ENCODE measurements at regions not wholly inside any gene's neighbourhood (a gene's known extent, or its start where the extent isn't known, plus 50 kb on each side); places are given as distances from the start of the nearest gene placed in this dataset.
A peak's percentile ranks its signal among the peaks of the same experiment; 100 is the strongest.

DNA sequence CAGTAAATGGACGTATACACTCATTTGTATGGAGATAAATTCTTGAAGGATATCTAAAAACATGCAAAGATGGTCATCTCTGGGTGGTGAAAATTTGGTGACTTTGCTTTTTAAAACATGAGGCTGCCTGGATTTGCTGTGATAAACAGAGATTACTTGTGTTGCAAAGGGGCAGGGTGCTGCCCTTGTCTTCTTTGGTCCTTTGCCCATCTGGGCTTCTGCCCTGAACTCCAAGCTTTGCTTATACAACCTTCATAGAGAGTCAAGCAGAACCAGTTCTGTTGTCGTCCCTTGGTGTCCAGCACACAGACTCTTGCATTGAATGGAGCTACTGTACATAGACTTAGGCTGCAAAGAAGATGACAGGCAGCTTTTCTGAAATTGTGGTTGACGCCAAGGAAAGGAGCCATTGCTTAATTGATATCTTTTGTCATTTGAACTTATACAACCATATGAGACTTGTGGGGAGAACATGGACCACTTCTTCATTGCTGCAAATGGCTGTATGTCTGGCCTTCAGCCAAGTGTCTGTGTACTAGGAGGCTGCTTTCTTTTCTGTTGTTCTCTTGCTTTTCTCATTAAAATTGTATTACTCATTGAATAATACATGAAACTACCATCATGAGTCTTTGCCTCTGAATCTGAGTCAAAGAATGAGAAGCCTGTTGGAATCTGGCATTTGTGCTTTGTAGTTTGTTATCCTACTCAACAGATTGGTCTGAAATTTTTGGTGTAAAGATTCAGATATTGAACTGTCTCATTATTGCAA lies 152.5 kb downstream of the DMRT2 start:
- no peak for DNase-seq

DNA sequence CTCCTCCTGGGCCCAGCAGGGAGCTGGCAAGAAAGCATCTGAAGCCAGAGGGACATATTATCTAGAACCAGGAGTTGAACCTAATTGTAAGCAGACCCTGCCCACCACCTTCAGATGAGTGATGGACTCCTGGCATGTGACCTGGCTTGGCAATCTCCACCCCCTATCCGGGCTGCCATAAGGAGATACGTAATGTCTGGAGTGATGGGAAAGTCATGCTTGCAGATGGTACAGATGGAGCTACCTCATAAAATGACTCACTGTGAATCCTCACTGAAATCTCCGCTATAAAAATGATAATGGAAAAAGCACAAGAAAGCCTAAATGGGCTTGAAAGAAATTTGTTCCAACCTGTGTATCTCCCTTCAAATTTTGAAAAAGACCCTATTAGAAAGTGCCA lies 157.5 kb downstream of the DMRT2 start:
- DNase-seq, result no peak

- no peak for DNase-seq
Observed at GRCh38 chr9:1208157-1208556, 158.0 kb downstream of the DMRT2 start.

- DNase-seq, result no peak
Observed at GRCh38 chr9:1210954-1211353, 160.8 kb downstream of the DMRT2 start.

DNA sequence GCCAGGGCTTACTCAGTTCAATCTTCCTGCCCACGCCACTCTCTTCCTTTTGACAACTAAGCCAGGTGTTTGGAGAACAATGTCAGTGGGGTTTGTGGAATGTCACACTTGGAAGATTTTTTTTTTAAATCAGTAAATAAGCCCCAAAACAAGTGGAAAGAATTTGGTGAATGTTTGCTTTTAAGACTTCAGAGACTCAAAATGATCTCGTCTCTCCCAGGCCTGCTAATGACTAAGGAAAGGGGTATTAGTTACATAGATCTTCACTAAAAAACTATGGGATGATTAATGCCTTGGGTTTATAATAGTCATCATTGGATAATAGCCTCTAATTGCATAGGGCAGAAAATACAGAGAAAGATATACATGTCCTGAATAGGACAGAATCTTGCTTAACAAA lies 166.4 kb downstream of the DMRT2 start:
- no peak for DNase-seq

GRCh38 chr9:1217076-1217475 lies 166.9 kb downstream of the DMRT2 start:
- DNase-seq, result no peak

- DNase-seq, result no peak
Observed at GRCh38 chr9:1219284-1219683, 169.1 kb downstream of the DMRT2 start.

DNA sequence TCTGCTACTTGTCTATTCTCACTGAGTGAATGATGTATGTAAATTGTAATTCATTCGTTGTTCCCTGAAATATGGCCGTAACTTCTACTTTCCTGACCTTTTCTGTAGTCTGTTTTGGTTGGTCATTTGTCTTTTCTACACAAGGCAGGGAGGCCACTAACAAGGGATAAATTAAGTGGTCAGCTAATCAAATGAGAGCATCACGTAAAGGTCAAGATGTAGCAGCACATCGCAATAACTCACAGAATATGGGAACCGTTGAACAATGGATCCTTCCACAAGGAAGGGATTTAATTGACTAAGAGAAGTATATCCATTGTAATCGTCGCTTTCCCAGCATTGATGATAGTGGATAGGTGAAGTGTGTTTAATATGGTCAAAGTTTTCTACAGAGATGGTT lies 171.1 kb downstream of the DMRT2 start:
- no peak for DNase-seq

DNA sequence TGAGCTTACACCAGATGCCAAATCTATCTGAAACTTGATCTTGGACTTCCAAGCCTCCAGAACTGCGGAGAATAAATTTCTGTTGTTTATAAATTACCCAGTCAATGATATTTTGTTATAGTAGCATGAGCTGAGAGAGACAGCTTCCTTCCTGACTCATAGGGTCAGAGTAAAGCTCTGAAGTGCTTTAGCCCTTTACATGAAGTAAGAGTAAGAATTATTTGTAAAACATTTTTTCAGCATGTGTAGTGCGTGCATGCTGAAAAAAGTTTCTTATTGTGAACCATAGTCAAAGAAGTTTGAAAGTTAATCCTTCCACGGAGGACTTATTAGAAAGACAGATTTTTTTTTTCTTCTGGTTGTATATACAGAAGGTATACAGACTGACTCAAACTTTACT lies 172.4 kb downstream of the DMRT2 start:
- DNase-seq, result no peak

DNA sequence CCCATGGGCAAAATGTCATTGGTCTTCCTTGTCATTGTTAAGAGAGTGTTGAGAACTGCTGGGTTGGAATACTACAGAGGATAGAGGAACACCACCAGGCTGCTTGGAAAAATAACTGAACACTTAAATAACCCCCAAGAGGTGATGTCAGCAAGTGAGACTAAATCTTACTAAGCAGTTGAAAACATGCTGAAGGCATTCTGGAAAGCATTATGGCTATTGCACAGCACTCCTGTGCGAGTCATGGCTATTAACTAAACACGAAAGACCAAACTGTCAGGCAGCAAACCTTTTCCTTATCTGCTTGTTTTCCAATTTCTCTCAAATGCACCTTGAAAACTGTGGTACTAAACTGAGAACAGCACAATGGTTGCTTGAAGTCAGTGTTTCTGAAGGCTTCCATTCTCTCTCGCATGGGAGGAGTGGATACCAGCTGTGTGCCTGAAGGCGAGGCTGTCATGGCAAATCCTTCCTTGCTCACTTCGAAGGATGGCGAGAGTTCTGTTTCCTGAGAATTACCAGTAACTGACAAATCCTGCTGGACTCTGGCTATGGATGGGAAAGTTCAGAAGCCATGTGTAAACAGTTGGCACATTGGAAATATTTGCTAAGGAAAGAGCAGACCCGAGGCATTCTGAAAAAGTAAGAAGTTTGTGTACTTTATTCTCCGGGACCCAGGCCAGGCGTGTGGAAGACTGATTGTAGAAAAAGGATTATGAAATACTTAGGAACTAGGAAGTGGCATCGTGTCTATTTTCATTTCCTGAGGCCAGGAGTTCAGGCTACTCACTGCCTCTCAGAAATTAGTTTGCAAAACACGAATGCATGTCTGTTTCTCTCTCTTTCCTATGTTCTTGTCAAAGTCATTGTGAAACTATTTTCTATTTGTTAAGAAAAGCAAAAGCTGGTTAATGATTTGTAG lies 182.1 kb downstream of the DMRT2 start:
- peak; percentile 83 for DNase-seq

DNA sequence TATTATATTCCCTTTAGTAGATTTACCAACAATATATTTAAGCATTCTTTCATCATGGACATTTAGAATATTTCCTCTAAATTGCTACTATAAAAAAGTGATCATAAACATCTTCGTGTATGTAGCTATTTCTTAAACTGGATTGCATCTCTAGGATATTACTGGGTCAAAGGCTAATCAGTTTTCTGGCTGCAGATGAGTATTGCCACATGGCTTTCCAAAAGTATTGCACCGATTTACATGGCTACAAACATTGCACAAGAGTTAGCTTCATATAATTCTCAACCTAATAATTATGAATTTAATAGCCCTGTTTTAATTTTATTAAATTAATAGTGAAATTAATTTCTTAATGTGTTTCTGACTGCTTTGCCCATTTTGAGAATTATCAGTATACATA lies 183.4 kb downstream of the DMRT2 start:
- no peak for DNase-seq

GRCh38 chr9:1235650-1236049 lies 185.5 kb downstream of the DMRT2 start:
- DNase-seq, result no peak

GRCh38 chr9:1236061-1236460 lies 185.9 kb downstream of the DMRT2 start:
- no peak for DNase-seq

DNA sequence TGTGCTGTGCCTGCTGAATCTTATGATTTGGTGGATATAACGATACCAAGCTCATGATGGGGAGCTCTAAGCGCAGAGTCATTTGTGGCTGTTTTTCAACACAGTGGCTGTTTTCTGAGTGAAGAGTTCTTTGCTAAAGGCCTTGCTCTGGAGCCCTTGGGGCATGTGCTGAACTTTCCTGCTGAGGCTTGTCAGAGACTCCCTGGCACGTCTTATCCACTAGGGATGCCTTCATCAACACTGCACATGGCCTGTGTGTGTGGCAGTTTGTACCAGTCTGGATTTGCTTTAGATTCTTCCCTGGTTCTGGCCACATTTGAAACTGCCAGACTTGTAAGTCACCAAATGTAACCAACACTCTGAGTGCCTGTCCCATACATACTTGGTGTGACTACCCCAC lies 188.2 kb downstream of the DMRT2 start:
- no peak for DNase-seq

GRCh38 chr9:1248743-1249142 lies 198.6 kb downstream of the DMRT2 start:
- DNase-seq, result no peak

DNA sequence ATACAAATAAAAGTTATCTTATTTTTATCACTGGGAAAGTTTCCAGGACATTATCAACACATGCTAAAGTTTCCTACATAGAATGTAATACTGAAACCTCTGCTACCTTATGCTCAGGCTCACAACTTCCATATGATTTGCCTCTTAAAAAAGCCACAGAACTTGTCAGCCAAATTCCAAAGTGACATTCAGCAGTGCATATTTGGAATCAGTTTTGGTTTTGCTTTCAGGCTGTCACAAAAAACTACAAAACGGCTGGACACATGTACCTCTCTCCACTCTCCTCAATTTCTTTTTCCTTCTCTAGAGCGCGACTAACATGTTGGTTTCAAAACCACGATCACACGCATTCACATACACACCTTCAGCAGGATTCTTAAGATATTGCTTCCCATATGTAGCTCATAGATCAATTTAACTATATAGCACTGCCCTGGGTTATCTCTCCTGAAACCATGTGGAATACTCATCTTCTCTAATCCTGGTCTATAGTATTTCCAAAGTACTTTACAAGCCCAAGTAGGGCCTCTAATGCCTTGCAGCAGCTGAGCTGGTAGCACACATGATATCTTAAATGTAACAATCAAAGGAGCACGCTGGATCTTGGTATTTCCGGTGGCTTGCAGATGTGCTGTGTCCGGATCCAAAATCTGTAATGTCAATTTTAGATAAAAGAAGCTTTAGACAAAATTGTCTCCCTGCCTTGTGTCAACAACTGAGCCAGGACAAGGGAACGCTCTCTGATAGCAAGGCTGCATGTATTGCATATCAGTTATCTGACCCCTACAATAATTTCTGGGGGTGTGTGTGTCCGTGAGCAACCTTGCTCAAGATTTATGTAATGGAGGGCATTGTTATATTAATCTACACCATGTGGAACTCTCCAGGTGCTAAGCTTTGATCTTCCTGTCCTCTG lies 203.2 kb downstream of the DMRT2 start:
- no peak for DNase-seq

- no peak for DNase-seq
Observed at GRCh38 chr9:1254071-1254470, 203.9 kb downstream of the DMRT2 start.

DNA sequence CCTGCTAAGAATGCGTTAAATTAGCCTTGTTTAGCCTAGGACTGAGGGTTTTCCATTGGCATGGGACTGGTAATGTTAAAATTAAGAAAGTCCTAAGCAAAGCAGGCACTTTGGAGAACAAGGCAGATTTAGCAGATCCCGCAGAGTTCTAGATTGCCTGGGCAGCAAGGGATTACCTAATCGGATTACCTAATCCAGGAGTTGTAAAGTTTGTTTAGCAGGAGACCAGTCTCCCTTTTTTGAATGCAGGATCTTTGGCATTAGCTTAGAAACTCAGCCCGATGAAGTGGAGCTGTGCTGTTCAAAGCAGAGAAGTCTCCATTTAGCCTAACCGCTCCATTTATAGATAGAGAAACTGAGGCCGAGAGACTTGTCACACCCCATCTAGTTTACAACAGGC lies 206.0 kb downstream of the DMRT2 start:
- DNase-seq, result no peak

- DNase-seq, result no peak
Observed at GRCh38 chr9:1261266-1261665, 211.1 kb downstream of the DMRT2 start.

DNA sequence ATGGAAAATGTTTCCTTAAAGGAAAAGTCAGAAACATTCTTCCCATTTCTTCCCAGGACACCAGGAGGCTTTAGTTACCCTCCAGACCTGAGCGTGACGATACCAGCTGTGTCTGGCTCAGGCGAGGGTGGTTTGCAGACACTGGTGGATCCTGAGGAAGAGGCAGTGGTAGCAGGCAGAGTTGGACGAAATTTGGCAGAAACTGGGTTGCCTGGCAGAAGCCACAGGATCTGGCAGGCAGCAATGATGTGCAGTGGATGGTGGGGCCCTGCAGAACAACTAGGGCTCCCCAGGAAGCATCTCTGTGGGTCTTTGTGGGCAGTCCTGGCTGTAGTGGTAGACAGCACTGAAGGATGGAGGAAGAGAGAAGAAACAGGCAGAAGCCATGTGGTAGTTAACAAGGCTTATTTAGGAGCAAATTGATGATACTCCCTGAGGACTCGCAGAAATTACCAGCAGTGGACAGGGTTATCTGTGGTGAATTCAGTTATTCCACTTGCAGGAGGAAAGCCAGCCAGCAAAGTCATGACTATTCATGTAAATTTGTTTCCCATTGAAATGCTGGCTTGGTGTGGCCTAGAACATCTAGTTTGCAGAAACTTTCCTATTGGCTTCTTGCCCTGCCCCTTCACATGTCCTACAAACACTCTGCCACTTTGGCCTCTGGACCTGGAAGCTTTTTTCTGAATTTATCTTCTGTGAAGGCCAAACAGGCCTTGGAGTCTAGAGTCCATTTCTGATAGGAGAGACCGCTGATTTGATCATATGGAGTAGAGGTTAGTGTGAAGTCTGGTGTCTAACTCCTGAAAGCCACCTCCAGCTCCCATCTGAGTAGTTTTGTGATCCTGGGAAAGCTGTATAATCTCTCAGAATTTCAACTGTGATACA lies 212.0 kb downstream of the DMRT2 start:
- DNase-seq, result no peak

GRCh38 chr9:1267141-1267570 lies 217.0 kb downstream of the DMRT2 start:
- peak; percentile 37 for DNase-seq

DNA sequence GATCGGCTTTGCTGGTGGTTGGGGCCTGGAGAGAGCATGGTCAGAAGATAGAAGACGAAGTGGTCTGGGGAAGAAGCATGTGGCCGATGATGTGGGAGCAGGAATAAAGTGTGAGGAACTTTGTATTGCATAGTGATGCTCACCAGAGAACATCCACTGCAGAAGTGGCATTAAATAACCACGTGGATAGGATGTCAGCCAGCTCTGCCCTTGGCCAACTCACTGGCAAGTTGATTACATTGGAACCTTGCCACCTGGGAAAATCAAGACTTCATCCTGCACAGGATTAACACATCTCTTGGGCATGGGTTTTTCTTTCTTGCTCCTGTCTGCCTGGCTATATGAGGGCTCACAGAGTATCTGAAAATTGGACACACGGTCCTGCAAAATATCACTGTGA lies 217.4 kb downstream of the DMRT2 start:
- DNase-seq, result no peak

All from MV-4-11 (cell line).